Gastroesophageal sphincter (tissue), 3 donors: ENCODE measurements at regions not wholly inside any gene's neighbourhood (a gene's known extent, or its start where the extent isn't known, plus 50 kb on each side); places are given as distances from the start of the nearest gene placed in this dataset.

Experiments
- CTCF ChIP-seq, 4 experiments: fragments of 200-600 bp in 2 of 4; fragments of 450-650 bp in 2 of 4; sonication (generic) in 1 of 4; IDR thresholded peaks; one replicate each; pipeline ENCODE4 v1.5.1; 2017 to 2019; ENCODE audit warnings: antibody characterized with exemption in 4 of 4, mild to moderate bottlenecking in 2 of 4, moderate library complexity in 2 of 4
- POLR2A ChIP-seq, 2 donors: fragments of 450-650 bp; IDR thresholded peaks; one replicate each; pipeline ENCODE4 v1.6.1; 2017; ENCODE audit warnings: antibody characterized with exemption in 2 of 2, mild to moderate bottlenecking in 2 of 2, moderate library complexity in 1 of 2
- POLR2AphosphoS5 ChIP-seq: sonication (generic); formaldehyde crosslinking; IDR thresholded peaks from one replicate; pipeline ENCODE4 v1.6.1; 2017; ENCODE audit warnings: antibody characterized with exemption

- no peak for TF ChIP-seq CTCF (IDR thresholded peaks at IDR 0.05)
- no peak for TF ChIP-seq POLR2A (IDR thresholded peaks at IDR 0.05)
- TF ChIP-seq POLR2AphosphoS5 = no peak
Measured at GRCh38 chr22:27269751-27270543, 531.6 kb downstream of the MN1 start.
